ENCODE measurements at regions not wholly inside any gene's neighbourhood (a gene's known extent, or its start where the extent isn't known, plus 50 kb on each side); places are given as distances from the start of the nearest gene placed in this dataset.

GRCh38 chr6:145112711-145113148 lies 622.6 kb downstream of the EPM2A start:
- Histone ChIP-seq H3K9me3 (no peaks in the 10 kb centered on the region), H3K4me3 (no peak overlapping the region), H3K36me3 (ENCODE audit: low read depth, missing control alignments) (no peaks in the 10 kb centered on the region), H3K27ac (no peak overlapping the region), H3K27me3 (no peaks in the 10 kb centered on the region), H3K4me1 (no peaks in the 10 kb centered on the region)
- TF ChIP-seq CTCF (IDR thresholded peaks at IDR 0.05): no peak
- no peak for TF ChIP-seq POLR2A (IDR thresholded peaks at IDR 0.05)
- DNase-seq: no peak
- intact Hi-C loops (cut with DNase I; ENCODE audit: low total_unique reads): no loop called here
- WGBS, 2 donors: 84 to 94% methylated on average over 7 of the region's 7 CpGs

GRCh38 chr6:145115638-145116037 lies 619.7 kb downstream of the EPM2A start:
- Histone ChIP-seq H3K27ac (no peak overlapping the region), H3K4me1 (no peaks in the 10 kb centered on the region), H3K36me3 (ENCODE audit: low read depth, missing control alignments) (no peaks in the 10 kb centered on the region), H3K27me3 (no peaks in the 10 kb centered on the region), H3K9me3 (no peaks in the 10 kb centered on the region), H3K4me3 (no peak overlapping the region)
- TF ChIP-seq CTCF (IDR thresholded peaks at IDR 0.05) (no peak), POLR2A (IDR thresholded peaks at IDR 0.05) (no peak)
- intact Hi-C loops (cut with DNase I; ENCODE audit: low total_unique reads): no loop called here
- no peak for DNase-seq

DNA sequence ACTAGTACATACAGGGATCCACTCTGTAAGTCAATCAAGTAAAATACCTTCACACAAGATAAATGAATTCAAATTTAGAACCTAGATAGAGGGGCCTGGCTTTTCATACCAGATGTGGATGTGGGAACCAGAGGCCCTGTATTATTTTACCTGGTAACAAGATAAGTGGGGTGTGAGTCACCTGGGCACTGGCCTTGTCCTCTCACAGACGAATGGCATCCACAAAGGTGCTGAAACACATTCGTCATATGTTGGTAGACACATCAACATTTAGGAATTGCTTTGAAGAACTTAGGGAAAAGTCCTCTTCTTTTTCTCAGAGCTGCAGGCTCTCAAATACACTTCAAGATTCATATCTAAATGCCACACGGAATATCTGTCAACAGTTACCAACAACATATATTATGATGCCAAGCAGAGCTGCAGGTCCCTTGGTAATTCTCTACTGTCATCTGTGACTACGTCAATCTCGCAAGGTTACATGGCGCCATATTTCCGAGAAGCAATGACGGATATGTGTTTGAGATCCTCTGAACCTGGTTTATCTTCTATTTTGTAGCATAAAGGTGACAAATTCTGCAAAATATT lies 618.6 kb downstream of the EPM2A start:
- intact Hi-C loops (cut with DNase I; ENCODE audit: low total_unique reads): no loop called here
- 70 to 82% methylated on average over 8 of the region's 8 CpGs for WGBS, 2 donors
- no peak for DNase-seq

DNA sequence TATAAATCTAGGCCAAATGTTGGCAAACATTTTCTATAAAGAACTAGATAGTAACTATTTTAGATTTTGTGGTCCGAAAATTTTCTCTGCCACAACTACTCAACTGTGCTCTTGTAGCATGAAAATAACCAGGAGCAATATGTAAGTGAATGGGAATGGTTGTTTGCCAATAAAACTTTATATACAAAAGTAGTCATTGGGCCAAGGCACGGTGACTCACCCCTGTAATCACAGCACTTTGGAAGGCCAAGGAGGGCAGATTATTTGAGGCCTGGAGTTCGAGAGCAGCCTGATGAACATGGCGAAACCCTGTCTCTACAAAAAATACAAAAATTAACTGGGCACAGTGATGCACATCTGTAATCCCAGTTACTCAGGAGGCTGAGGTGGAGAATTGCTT lies 617.1 kb downstream of the EPM2A start:
- Histone ChIP-seq H3K4me1 (no peaks in the 10 kb centered on the region), H3K9me3 (no peaks in the 10 kb centered on the region), H3K4me3 (no peak overlapping the region), H3K27ac (no peak overlapping the region), H3K36me3 (ENCODE audit: low read depth, missing control alignments) (no peaks in the 10 kb centered on the region), H3K27me3 (no peaks in the 10 kb centered on the region)
- DNase-seq: no peak
- TF ChIP-seq CTCF (IDR thresholded peaks at IDR 0.05): no peak
- no peak for TF ChIP-seq POLR2A (IDR thresholded peaks at IDR 0.05)
- 88 to 91% methylated on average over 4 of the region's 4 CpGs for WGBS, 2 donors
- intact Hi-C loops (cut with DNase I; ENCODE audit: low total_unique reads): no loop called here

More for the DNA sequence above, 618.6 kb downstream of the EPM2A start:
- no peaks in the 10 kb centered on the region for H3K4me1 ChIP-seq
- no peaks in the 10 kb centered on the region for H3K9me3 ChIP-seq
- no peak overlapping the region for H3K27ac ChIP-seq
- H3K4me3 ChIP-seq: no peak overlapping the region
- H3K36me3 ChIP-seq (ENCODE audit: low read depth, missing control alignments): no peaks in the 10 kb centered on the region
- TF ChIP-seq CTCF (IDR thresholded peaks at IDR 0.05): no peak
- no peak for TF ChIP-seq POLR2A (IDR thresholded peaks at IDR 0.05)
- no peaks in the 10 kb centered on the region for H3K27me3 ChIP-seq

GRCh38 chr6:145119081-145119480 lies 616.2 kb downstream of the EPM2A start:
- intact Hi-C loops (cut with DNase I; ENCODE audit: low total_unique reads): no loop called here
- TF ChIP-seq CTCF (IDR thresholded peaks at IDR 0.05) (no peak), POLR2A (IDR thresholded peaks at IDR 0.05) (no peak)
- Histone ChIP-seq H3K36me3 (ENCODE audit: low read depth, missing control alignments) (no peaks in the 10 kb centered on the region), H3K9me3 (no peaks in the 10 kb centered on the region), H3K27me3 (no peaks in the 10 kb centered on the region), H3K4me1 (no peaks in the 10 kb centered on the region), H3K4me3 (no peak overlapping the region), H3K27ac (no peak overlapping the region)
- WGBS, 2 donors: 76 to 79% methylated on average over 4 of the region's 4 CpGs
- no peak for DNase-seq
